HG03378 (cell line): ENCODE measurements at regions not wholly inside any gene's neighbourhood (a gene's known extent, or its start where the extent isn't known, plus 50 kb on each side); places are given as distances from the start of the nearest gene placed in this dataset.

Experiments
- ATAC-seq: cut with Tn5 transposase; IDR thresholded peaks from one replicate; pipeline ENCODE4 v1.9.1; 2021; ENCODE audit warnings: mild to moderate bottlenecking, moderate library complexity; ENCODE audit not compliant: unreplicated experiment

DNA sequence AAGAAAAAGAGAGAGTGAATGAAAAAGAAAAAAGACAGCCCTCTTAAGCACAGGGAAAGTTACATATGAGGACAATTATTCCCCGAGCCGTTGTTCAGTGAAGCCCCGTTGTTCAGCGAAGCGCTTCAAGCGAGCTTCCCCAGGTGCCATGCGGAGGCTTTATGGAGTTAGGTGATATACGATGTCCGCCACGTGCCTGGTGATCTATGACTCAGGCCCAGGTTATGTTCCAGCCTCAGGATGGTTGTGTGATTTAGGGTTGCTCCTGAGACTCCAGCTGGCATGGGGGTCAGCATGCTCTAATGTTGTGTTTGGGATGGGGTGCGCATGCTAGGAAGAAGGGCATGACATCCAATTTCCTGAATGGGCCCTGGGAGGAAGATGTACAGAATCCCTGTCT is 365.6 kb downstream of the CDK5RAP2 start:
- ATAC-seq: no peak

DNA sequence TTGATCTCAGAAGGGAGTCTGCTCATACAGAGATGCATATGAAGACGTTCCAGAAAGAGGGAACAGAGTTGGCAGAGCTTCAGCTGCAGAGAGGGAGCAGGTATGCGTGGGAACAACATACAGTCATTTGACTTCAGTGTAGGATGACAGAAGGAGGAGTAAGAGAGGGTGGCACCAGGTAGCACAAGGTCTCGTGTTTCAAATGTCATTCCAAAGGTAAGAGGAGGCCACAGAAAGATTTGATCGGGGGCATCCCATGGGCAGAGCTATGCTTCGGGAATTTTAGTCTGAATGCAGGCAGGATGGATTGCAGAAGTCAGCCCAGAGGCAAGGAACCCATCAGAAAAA is 367.1 kb downstream of the CDK5RAP2 start:
- peak; percentile 28 for ATAC-seq

DNA sequence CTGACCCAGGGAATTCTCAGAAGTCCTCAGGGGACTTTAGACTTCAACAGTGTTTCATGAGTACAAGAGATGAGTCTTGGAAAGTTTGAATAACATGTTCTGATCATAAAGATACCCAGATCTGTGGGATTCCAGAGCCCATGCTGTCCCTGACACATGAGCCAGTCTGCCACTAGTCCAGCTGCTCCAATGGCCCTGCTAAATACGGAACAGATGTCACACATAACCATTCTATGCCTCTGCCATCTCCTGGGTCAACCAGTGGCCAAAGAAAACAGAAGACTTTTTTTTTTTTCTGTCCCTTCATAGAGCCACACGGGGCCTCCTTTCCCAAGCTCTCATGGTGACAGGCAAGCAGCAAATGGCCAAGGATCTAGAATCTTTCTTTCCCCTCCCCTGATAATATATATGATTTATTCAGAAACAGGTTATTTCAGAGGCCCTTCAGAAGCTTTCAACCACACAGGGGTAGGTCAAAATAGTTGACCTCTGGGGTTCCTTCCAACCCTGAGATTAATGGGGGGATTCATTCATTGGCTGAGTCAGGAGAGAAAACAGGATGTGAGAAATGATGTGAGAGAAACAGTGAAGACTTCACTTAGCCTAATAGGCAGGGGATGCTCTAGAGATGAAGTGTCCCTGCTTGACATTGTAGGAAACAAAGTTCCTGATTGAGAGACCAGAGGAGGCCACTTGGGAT is 367.7 kb downstream of the CDK5RAP2 start:
- peak; percentile 84 for ATAC-seq

DNA sequence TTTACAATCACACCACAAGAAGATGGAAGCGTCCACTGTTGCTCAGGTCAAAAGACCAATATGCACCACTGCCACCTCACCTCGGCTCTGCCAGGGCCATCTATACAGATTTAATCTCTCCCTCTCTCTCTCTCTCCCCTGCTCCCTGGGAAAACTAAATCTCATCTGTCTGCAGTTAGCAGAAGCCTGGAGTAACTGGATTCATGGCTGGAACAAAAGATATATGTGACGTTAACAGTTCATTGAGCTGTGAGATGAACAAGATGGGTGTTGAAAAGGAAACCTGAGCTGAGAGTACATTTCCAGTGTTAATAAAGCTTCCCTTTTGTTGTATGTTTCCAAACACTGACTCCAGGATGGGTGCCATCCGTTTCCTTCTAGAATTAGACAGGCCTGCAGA is 369.7 kb downstream of the CDK5RAP2 start:
- ATAC-seq: no peak

DNA sequence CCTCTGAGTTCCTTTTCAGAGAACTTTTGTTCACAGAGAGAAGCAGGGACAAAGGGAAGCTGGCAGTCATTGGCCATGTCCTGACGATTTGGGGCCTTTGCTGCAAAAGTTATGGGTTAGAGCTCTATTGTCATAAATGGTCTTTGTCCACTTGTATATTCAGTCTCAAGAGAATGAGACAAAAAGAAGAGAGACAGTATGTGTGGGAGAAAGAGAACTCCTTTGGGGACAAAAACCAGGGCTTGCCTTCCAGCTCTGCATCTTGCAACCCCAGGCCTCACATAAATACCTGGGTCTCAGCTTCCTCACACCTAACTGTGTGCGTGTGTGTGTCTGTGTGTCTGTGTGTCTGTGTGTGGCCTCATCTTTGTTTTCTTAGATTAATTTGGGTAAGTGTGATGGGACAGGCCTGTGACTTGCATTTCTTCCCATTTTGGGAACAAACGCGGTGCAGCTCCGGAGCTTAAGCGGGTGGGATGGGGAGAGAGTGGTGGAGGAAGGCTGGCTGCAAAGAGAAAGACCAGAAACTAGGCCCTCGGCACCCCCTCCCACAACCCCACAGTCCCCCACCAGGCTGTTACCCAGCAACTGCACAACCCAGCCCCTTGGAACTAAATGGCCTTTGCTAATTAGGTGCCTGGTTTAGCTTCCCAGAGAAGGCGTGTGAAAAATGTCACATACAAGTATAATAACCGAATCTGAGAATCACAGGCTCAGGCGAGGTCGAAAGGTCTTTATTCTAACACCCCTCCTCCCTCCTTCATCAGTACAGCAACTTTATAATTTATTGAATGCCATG is 376.9 kb downstream of the CDK5RAP2 start:
- no peak for ATAC-seq

DNA sequence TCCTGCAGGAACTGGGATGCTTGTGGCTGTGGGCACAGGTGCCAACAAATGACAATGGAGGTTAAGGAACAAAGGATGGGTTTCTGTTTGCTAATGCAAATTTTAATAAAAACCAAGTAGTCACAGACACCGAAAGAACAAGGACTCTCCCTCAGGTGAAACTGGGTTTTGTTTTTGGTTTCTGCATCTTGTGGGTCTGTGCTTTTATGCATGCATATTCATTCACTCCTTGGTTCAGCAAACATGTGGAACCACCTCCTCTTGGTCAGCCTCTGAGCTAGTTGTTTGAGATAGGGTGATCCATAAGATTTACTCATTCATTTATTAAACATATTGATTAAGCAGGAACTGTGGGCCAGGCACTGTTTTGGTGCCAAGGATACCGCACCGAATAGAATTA is 381.9 kb downstream of the CDK5RAP2 start:
- ATAC-seq: no peak

DNA sequence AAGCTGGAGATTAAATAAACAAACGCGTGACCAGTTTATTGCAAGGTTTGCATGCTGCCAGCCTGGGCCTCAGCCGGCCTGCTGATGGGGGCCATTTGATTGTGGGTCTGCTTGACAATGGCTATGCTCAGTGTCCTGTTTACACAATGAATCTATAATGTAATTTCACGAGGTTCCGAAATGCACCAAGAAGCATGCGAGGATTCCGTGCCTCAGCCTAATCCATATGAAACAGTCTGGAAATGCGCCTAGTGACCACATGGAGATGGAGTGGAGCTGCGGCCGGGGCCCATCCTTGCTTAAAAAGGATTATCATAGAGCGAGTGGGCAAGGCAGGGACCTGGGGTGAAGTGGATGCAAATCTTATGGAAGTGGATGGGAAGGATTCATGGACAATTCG is 382.4 kb downstream of the CDK5RAP2 start:
- ATAC-seq: no peak

DNA sequence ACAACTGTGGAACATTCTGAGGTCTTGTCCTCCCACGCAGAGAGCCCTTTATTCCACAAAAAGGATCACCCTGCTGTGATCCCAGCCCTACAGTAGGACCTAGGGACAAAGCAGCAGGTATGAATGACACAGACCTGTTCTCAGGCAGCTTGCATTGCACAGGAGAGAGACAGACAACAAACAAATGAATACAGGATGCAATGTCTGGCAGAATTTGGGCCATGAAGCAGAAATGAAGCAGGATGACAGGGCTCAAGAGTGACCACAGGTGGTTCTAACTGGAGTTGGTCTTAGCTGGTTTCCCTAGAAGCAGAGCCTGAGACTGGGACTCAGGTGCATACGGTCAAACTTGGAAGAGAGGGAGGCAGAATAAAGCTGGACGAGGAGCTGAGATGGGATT is 388.8 kb downstream of the CDK5RAP2 start:
- ATAC-seq: no peak

DNA sequence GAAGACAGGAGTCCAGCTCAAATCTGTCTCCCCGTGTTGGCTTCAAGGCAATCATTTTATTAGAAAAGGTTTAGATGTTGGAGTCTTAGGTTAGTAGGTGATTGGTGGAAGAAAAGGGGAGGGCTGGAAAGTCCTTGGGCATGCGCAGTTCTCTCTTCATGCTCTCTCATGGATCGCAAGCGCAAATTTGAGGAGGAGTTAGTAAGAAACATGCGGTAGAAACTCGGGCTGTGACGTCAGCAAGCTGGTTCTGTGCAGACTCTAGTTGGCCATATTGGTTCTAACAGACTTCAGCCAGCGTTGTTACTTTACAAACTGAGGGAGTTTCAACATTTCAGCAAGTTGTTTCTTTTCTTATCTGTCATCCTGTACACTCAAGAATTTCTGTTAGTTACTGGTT is 392.2 kb downstream of the CDK5RAP2 start:
- no peak for ATAC-seq

DNA sequence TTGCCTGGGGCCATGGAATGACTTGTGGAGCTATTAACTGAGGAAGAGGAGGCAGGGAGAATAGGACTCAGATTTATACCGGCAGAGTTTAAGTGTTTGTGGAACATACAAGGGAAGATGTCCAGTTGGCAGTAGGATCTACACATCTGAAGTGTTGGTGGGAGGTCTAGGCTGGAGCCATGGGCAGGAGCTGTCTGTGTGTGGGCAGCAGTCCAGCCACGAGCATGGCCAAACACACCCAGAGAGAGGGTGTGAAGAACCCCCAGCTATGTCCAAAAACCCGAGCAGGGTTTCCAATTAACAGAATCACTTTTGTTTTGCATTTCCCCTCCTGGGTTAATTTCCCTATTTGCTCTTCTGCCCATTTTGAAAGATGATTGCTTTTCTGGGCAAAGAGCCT is 393.7 kb downstream of the CDK5RAP2 start:
- ATAC-seq: no peak

DNA sequence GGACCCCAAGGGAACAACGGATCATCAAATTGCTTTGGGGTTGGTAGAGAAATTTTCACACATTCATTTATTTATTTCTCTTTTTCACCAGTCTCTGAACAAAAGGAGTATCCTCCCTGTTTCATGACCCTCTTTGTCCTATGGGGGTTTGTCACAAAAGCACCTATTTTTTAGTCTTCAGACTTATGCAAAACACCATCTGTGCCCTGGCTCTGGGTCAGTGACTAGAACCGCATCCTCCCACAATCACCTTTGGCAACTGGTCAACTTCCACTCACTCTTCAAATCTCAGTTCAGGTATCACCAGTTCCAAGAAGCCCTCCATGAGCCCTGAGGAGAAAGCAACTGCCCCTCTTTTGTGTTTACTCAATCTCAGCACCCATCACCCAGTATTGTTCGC is 395.7 kb downstream of the CDK5RAP2 start:
- no peak for ATAC-seq

DNA sequence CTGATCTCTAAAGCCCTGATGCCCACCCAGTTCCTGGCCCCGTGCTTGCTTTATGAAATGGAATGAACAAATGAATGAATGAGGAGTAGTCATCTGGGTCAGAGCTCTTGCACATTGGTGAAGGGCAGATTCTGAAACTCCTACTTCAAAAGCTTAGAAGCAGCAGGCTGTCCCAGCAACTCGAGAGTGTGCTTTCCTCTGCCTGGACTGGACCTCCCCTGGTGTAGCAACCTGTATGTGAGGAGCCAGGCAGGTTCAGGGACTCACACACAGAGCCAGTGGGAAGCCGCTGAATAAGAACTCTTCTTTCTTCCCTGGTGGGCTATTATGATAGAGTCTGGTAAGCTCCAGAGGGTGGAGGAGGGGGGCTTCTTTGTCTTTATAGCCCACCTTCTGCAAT is 396.4 kb downstream of the CDK5RAP2 start:
- no peak for ATAC-seq

DNA sequence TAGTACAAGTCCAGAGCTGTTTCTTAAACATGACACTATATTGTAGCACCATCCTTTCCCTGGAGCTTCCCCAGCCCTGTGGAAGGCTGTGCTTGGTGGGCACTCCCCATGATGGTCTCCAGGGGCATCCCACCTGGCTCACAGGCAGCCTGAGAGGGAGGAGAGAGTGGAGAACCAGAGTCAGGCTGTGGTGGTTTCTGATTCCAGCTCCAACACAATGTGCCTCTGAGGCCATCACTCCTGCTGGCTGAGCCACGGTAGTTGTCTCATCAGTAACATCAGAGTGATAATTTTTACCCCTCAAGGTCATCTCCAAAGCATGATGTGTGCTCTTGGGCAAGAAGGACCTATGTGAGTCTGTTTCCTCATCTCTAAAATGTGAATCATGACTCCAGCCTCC is 398.0 kb downstream of the CDK5RAP2 start:
- ATAC-seq: no peak

DNA sequence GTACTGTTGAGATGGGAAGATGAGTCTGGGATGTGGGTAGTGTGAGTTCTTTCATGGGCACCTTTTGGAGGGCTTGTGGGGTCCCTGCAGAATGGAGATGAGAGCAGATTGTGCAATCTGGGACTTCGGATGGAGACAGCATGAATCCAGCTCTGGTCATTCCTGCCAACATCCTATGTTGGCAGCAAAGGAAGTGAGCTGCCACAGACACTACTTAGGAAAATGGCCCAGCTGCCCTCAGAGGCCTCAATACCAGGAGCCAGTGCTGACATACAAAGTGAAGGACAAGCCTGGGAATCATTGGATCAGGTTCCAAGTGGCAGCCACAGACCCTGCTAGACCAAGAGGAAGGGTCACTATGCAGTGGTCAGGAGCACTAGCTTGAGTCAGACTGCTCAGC is 402.8 kb downstream of the CDK5RAP2 start:
- ATAC-seq: no peak

DNA sequence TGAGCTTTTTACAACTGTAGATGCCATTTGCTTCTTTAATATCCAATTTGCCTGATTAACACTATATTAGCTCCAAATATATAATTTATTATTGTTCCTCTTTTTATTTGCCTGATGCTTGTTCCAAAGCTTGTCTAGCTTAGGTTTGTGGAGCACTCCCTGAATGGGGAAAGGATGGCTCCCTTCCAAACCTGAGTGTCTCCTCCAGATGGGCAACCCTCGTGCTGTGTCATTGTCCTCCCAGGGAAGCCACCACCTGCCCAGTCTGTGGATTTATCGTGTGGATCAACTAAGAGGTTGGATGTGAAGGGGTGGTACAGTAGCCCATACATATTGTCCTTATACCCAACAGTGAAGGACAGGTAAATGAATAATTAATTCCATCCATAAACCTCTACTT is 404.9 kb downstream of the CDK5RAP2 start:
- ATAC-seq: no peak

DNA sequence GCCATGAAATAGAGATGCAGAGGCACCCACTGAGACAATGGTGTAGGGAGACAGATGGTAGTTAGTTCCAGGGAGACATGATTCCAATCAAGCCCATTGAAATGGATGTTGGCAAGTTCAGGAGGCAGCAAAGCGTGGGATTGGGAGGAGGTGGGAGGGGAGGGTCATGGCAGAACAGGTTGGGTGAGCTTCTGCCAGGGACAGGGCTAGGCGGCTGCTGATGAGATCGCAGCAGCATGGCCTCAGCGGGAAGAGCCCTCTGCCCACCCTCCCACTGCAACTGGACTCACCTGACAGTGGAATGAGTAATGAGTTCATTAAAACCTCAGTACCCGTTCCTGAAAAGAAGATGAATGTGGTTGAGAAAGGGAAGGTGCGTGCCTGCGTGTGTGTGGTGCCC is 418.2 kb downstream of the CDK5RAP2 start:
- ATAC-seq: no peak

DNA sequence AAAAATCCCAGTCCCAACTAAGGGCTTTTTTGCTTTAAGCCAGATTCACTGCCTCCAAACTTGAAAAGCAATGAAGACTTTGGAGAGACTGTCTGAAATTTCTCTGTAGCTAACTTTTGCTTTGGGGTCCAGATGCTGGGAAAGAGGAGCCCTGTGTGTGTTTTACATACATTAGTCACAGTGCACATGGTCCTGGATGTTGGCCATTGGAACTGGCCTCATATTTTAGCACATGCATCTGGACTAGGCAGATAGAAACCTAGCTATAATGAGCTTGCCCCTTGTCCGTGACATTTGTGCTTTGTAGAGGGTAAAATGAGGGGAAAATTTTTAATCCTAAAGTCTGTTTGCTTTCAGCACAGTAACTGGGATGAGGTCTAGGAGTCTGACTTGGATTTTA is 421.7 kb downstream of the CDK5RAP2 start:
- ATAC-seq: no peak

DNA sequence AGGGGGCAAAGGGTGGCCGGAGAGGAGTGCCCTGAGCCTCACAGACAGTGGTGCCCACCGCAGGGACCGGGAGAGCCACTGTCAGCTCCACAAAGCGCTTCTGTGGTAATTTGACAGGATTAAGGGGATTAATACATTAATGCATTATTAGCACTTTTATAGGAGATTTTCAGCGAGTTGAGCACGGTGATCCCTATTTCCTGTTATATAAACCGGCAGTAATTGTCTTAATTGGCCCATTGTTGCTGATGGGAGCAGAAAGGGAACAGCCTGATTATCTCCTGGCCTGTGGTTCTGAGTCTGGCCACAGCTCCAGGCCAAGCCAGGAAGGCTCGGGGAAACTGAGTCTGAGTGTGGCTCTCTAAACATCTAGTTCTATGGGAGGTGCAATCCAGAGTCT is 423.6 kb downstream of the CDK5RAP2 start:
- ATAC-seq: no peak

DNA sequence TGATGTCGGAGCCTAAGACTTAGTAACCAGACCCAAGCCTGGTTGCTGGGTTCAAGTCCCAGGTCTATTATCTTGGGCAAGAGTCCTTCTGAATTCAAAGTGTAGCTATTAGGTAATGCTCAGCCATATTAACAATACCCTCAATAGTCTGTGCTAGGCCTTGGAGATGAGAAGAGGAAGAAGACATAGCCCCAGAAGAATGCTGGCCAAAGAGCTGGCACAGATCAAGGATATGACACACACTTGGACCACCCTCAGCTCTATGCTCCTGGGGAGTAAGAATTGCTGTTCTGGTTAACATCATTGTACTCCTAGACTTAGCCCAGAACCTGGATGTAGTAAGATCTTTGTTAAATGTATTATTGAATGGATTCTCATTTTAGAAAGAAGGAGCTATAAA is 426.7 kb downstream of the CDK5RAP2 start:
- no peak for ATAC-seq

DNA sequence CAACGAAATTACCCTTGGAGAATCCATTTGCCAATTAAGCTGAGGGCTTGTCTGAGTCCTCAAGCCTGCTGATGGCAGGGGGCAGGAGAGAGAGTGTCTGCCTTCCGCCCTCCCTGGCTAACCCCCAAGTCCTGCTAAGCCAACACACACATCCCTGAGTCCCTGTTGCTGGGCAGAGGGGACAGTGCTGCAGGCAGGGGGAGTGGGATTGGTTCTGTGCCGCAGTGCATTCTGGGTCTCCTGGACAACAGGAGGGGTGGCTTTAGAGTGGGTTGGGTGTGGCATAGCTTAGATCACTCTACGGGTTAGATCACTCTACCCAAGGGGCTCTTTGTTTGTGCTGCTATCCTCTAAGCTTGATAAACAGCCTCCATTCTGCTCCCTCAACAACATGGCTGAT is 427.7 kb downstream of the CDK5RAP2 start:
- no peak for ATAC-seq

DNA sequence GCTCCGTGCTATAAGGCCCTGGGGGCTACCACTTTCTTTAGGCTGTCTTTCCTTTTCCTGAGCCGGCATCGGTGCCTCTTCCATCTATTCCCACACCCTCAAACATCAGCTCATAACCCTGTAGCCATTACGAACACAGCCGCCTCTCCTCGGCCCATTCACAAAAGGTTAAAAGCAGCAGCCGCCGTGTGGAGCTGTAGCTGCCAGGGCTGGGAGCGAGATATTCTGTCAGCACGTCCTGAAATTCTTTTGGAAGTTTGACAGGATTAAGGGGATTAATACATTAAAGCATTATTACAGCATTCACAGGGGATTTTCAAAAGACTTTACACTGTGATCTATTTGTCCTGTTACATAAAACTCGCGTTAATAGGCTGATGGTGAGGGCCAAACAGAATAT is 428.2 kb downstream of the CDK5RAP2 start:
- no peak for ATAC-seq

DNA sequence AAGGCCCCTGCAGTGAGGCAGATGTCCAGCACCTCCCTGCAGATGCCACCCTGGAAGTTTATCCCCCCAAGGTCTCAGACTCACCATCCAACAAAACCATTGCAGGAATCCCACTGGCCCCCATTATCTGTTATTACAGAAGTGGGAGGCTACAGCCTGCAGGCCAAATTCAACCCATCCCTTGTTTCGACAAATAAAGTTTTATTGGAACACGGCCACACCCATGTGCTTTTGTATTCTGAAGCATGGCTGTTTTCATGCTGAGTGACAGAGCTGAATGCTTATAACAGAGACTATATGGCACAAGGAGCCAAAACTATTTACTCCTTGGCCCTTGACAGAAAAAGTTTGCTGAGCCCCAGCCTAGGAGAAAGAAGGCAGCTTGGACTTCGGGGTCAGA is 428.8 kb downstream of the CDK5RAP2 start:
- no peak for ATAC-seq

DNA sequence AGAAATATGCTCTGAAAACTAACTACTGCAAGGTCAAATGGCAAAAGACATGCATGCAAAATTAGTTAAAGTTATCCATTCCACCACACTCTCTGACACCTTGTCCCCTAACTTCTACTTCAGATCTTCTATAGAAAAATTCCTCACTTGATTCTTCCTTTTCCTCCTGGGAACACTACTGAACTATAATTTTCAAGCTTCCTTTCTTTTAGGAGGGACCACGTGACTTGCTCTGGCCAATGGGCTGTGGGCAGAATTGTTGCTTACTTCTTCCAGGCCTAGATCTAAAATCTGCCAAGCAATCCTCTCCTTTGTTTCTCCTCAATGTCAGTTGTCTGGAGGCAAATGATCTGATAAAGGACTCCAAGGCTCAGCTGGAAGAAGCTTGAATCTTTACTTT is 441.0 kb downstream of the CDK5RAP2 start:
- ATAC-seq: no peak
